ENCODE measurements at regions not wholly inside any gene's neighbourhood (a gene's known extent, or its start where the extent isn't known, plus 50 kb on each side); places are given as distances from the start of the nearest gene placed in this dataset.

GRCh38 chr1:38477811-38478210 lies 381.8 kb downstream of the RRAGC start:
- DNase-seq (ENCODE audit: low spot score) = no peak
- Histone ChIP-seq H4K20me1 (ENCODE audit: low read depth) (no peaks in the 10 kb centered on the region), H3K27me3 (peaks cover 11% of the 10 kb centered on the region), H3K4me1 (peaks cover 38% of the 10 kb centered on the region), H3F3A (ENCODE audit: low read depth) (peaks cover 45% of the 10 kb centered on the region), H3K79me2 (ENCODE audit: low read depth) (no peaks in the 10 kb centered on the region), H3K4me3 (no peak overlapping the region), H3K27ac (no peak overlapping the region), H3K4me2 (peak overlapping the region; percentile 92), H3K9ac (no peak overlapping the region), H3K9me3 (ENCODE audit: low read depth) (peaks cover 9% of the 10 kb centered on the region), H2AFZ (replicated peaks) (no peak overlapping the region), H3K36me3 (no peaks in the 10 kb centered on the region)
- Mint-ChIP-seq H3K4me3 (peak overlapping the region; percentile 84), H3K36me3 (peaks cover 10% of the 10 kb centered on the region), H3K9me3 (peaks cover 17% of the 10 kb centered on the region), H3K4me1 (peaks cover 40% of the 10 kb centered on the region), H3K27ac (no peak overlapping the region), H3K27me3 (ENCODE audit: insufficient read depth, low read depth) (peaks cover 10% of the 10 kb centered on the region)
- no peak for TF ChIP-seq EZH2 (IDR thresholded peaks at IDR 0.05)
- no peak for TF ChIP-seq CTCF (IDR thresholded peaks at IDR 0.05)
- TF ChIP-seq EZH2phosphoT487 (IDR thresholded peaks at IDR 0.05) = no peak

GRCh38 chr1:38476850-38477178 lies 382.8 kb downstream of the RRAGC start:
- H3K4me2 ChIP-seq = peak overlapping the region; percentile 92

DNA sequence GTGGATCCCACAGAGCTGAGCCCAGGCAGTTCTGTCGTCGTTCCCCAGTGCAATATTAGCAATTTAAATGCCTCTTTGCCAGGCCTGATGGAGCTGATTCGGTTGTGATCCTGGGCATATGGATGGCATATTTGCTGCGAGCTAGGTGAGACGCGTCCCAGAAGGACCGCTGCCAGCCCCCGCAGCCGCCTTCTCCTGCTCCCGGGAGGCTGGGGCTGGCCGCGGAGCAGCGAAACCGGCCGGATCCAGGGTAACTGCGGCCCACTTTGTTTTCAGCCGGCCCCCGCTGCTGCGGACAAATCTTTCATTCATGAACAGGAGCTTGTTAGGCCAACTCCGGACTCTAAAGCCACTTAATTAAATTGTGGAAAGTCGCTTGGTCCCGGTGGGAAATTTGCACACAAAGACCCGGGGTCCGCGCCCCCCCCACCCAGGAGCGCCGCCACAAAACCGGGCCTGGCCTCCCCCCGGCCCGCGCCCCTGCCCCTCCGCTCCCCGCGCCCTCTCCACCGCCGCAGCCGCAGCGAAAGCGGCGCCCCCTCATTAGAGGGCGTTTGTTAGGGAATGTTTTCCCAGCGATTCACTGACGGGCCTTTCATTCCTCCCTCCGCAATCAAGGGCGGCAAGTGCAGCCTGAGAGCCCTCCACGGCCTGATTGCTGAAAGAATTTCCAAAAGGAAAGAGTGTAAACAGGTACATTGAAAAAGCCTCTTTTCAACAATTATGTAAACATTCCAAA lies 383.3 kb downstream of the RRAGC start:
- Histone ChIP-seq H3K27ac (peak overlapping the region; percentile 96), H3K36me3 (no peaks in the 10 kb centered on the region), H3K79me2 (ENCODE audit: low read depth) (no peaks in the 10 kb centered on the region), H3K9me3 (ENCODE audit: low read depth) (peaks cover 9% of the 10 kb centered on the region), H3K4me3 (peak overlapping the region; percentile 51), H3K4me1 (peaks cover 38% of the 10 kb centered on the region), H2AFZ (replicated peaks) (peak overlapping the region; percentile 33), H4K20me1 (ENCODE audit: low read depth) (no peaks in the 10 kb centered on the region), H3K9ac (peak overlapping the region; percentile 23), H3K4me2 (peak overlapping the region; percentile 92), H3K27me3 (peaks cover 11% of the 10 kb centered on the region), H3F3A (ENCODE audit: low read depth) (peaks cover 45% of the 10 kb centered on the region)
- H3K4me3 Mint-ChIP-seq = peak overlapping the region; percentile 84
- peak; percentile 89 for DNase-seq (ENCODE audit: low spot score)
- H3K4me1 Mint-ChIP-seq = peaks cover 40% of the 10 kb centered on the region
- peaks cover 10% of the 10 kb centered on the region for H3K36me3 Mint-ChIP-seq
- H3K9me3 Mint-ChIP-seq = peaks cover 17% of the 10 kb centered on the region
- H3K27ac Mint-ChIP-seq = peak overlapping the region; percentile 97
- H3K27me3 Mint-ChIP-seq (ENCODE audit: insufficient read depth, low read depth) = peaks cover 8% of the 10 kb centered on the region
- TF ChIP-seq EZH2phosphoT487 (IDR thresholded peaks at IDR 0.05) = no peak
- peak; percentile 46 for TF ChIP-seq EZH2 (IDR thresholded peaks at IDR 0.05)

More at GRCh38 chr1:38476850-38477178, 382.8 kb downstream of the RRAGC start:
- Mint-ChIP-seq H3K9me3 (peaks cover 17% of the 10 kb centered on the region), H3K36me3 (peaks cover 10% of the 10 kb centered on the region), H3K4me3 (peak overlapping the region; percentile 84), H3K27me3 (ENCODE audit: insufficient read depth, low read depth) (peaks cover 8% of the 10 kb centered on the region), H3K4me1 (peaks cover 40% of the 10 kb centered on the region), H3K27ac (peak overlapping the region; percentile 97)
- peak overlapping the region; percentile 33 for H2AFZ ChIP-seq (replicated peaks)
- H3K9ac ChIP-seq = no peak overlapping the region
- no peak for DNase-seq (ENCODE audit: low spot score)
- no peaks in the 10 kb centered on the region for H3K36me3 ChIP-seq
- H3K79me2 ChIP-seq (ENCODE audit: low read depth) = no peaks in the 10 kb centered on the region
- H3F3A ChIP-seq (ENCODE audit: low read depth) = peaks cover 45% of the 10 kb centered on the region
- no peaks in the 10 kb centered on the region for H4K20me1 ChIP-seq (ENCODE audit: low read depth)
- peaks cover 9% of the 10 kb centered on the region for H3K9me3 ChIP-seq (ENCODE audit: low read depth)
- H3K27me3 ChIP-seq = peaks cover 11% of the 10 kb centered on the region
- H3K4me3 ChIP-seq = peak overlapping the region; percentile 51
- H3K4me1 ChIP-seq = peaks cover 38% of the 10 kb centered on the region
- H3K27ac ChIP-seq = peak overlapping the region; percentile 96
- TF ChIP-seq CTCF (IDR thresholded peaks at IDR 0.05) (no peak), EZH2phosphoT487 (IDR thresholded peaks at IDR 0.05) (no peak), EZH2 (IDR thresholded peaks at IDR 0.05) (no peak)

DNA sequence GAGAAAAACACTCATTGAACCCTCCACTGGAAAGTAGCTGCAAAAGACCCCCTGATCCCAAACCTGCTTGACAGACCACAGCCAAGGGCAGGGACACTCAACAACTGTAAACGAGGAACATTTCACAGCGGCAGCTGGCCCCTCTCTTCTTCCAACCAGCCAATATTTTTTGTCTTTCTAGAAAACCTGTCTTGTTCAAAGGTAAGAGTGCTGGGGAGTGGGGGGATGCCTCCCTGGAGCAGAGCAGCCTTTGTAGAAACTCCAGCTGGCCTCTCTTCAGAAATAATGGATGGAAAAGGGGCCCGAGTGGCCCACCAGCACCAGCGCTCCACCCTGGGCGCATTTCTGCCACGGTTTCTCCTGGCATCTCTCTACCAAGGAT lies 384.0 kb downstream of the RRAGC start:
- H3K4me2 ChIP-seq = peak overlapping the region; percentile 92

More for the DNA sequence above, 384.0 kb downstream of the RRAGC start:
- Histone ChIP-seq H3K79me2 (ENCODE audit: low read depth) (no peaks in the 10 kb centered on the region), H3K4me3 (peak overlapping the region; percentile 51), H3K9me3 (ENCODE audit: low read depth) (peaks cover 9% of the 10 kb centered on the region), H4K20me1 (ENCODE audit: low read depth) (no peaks in the 10 kb centered on the region), H3K36me3 (no peaks in the 10 kb centered on the region), H3K27me3 (peaks cover 11% of the 10 kb centered on the region), H3K9ac (no peak overlapping the region), H3F3A (ENCODE audit: low read depth) (peaks cover 45% of the 10 kb centered on the region), H3K27ac (peak overlapping the region; percentile 96), H3K4me1 (peaks cover 38% of the 10 kb centered on the region), H2AFZ (replicated peaks) (no peak overlapping the region)
- peak overlapping the region; percentile 62 for H3K27ac Mint-ChIP-seq
- H3K9me3 Mint-ChIP-seq = peaks cover 17% of the 10 kb centered on the region
- peaks cover 8% of the 10 kb centered on the region for H3K27me3 Mint-ChIP-seq (ENCODE audit: insufficient read depth, low read depth)
- no peak for DNase-seq (ENCODE audit: low spot score)
- TF ChIP-seq EZH2 (IDR thresholded peaks at IDR 0.05) (no peak), CTCF (IDR thresholded peaks at IDR 0.05) (no peak)
- peaks cover 10% of the 10 kb centered on the region for H3K36me3 Mint-ChIP-seq
- peaks cover 40% of the 10 kb centered on the region for H3K4me1 Mint-ChIP-seq
- peak overlapping the region; percentile 63 for H3K4me3 Mint-ChIP-seq
